Hematopoietic multipotent progenitor cell treated with erythropoietin and hydrocortisone succinate and interleukin-3 and kit ligand, for 6 days (in vitro differentiated cells): ENCODE measurements at regions not wholly inside any gene's neighbourhood (a gene's known extent, or its start where the extent isn't known, plus 50 kb on each side); places are given as distances from the start of the nearest gene placed in this dataset.
"Not testable (repeated sequence)": the region's sequence is repeated elsewhere in the genome, so short reads cannot be mapped to it uniquely, and the experiment has no call there.

Source experiments
- DNase-seq: peaks from one replicate; pipeline ENCODE4 v3.0.0-alpha.2; 2015

- DNase-seq, result no peak
Observed at GRCh38 chr1:192862271-192862670, 53.4 kb downstream of the RGS2 start.

DNA sequence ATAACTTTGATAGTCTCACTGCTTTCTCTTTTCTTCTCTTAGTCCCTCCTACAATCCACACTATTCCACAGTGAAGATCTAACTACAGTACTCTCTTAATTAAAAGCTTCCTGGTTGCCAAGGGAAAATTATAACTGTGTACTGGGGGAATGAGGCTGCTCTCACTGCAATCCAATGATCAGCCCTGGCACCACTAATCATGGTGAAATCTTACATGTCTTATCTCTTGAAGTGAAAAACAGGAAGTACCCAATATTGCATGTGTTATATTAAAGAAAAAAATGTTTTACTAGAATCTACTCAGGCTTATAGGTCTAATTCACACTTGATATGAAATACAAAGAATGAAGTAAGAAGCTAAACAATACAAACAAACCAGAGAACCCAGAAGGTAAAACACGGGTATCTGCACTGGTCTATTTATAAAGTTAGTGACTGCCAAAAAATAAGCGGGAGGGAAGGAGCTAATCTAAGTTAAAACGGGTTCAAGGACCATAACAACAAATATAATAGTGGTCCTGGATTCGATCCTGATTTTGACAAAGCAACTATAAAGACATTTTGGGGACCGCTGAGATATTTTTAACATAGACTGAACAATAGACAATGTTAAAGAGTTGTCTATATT, 57.5 kb downstream of the RGS2 start:
- DNase-seq, result peak; percentile 63

DNA sequence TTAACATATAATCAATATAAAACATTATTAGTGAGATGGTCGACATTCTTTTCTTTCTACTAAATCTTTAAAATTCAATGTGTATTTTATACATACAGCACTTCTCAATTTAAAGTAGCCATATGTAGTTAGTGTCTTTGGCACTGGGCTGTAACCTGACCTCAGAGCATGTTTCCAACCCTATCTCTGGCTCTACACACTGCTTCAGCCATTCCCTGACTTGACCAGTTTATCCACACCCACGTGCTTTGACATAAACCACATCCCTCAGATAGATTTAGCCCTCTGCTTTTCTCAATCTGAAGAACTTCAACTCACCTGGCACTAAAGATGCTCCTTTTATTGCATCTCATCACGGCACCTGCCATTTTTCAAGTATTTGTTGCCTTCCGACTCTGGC, 58.3 kb downstream of the RGS2 start:
- no peak for DNase-seq

DNA sequence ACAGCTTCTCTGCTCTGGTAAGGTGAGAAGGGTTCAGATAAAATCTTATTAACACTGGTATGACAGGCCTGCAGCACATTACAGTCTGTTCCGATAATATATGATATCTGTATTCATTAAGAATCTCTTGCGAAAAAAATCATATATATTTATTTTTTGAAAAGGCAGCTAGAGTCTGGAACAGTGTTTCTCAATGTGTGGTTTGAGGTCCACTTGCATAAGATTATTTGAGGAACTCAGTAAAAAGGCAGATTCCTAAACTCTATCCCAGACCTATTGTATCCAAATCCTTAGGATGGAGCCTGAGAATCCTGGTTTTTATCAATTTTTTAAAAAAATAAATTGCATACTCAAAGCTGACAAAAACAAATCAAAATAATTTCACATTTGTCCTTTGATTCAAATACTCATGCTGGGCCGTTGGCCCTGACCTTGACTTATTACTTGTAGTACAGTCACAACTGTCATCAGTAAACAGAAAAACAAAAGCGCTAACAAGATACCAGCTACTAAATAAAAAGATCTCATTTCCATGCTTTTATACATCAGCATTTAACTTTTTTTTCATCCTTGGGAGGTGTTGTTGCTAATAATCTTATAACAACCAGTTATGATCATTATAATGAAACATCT, 60.6 kb downstream of the RGS2 start:
- DNase-seq, result peak; percentile 33

DNA sequence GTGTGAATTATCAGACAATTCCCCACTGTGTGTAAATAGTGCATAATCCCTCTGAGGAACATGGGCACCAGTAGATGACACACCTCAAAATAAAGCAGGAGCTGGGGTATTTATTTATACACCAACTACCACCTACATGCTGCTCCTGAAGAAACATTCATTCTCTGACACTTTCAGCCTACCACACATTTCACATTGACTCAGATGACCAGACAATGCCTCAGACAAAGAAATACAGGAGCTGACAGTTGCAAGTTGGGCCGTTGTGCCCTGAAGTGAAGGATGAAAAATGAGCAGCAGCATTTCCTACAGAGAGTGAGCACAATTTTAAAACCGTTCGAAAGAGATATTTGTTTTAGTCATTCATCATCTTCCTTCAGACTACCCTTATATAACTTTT, 63.2 kb downstream of the RGS2 start:
- DNase-seq, result no peak

GRCh38 chr1:192873836-192874235, 65.0 kb downstream of the RGS2 start:
- DNase-seq, result no peak

DNA sequence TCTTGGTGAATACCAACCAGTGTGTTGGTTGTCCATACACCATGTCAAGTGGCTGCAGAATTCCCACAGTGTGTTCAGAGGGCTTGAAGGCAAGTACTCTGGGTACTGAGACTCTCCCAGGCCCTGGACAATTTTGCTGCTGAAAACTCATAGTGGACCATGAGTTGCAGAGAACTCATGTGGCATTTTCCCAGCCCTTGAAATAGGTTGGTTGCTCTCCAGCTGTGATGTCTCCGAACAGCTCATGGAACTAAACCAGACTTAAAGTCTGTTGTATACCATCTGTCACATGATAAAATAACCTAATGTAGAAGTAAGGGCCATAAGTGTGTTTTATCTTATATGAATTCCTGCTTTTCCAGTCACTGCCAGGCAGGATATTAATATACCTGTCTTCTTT, 67.8 kb downstream of the RGS2 start:
- DNase-seq, result no peak

GRCh38 chr1:192877283-192877886, 68.5 kb downstream of the RGS2 start:
- DNase-seq, result peak; percentile 61

DNA sequence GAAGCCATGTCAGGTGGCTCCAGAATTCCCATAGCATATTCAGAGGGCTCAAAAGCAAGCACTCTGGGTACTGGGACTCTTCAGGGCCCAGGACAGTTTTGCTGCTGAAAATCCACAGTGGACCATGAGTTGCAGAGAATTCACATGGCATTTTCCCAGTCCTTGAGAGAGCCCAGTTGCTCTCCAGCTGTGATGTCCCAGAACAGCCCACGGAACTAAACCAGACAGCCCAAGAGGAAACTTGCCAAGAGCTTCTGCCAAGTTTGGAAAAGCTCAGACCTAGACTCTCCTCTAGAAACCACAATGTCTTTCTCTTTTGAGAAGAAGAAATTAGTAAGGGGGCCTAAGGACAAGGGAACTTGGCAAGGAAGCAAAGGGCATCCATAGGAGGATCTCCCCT, 69.4 kb downstream of the RGS2 start:
- DNase-seq, result no peak

- peak; percentile 24 for DNase-seq
Observed at GRCh38 chr1:192879406-192879805, 70.6 kb downstream of the RGS2 start.

- no peak for DNase-seq
Observed at GRCh38 chr1:192880231-192880630, 71.4 kb downstream of the RGS2 start.

GRCh38 chr1:192884241-192884640, 75.4 kb downstream of the RGS2 start:
- no peak for DNase-seq

DNA sequence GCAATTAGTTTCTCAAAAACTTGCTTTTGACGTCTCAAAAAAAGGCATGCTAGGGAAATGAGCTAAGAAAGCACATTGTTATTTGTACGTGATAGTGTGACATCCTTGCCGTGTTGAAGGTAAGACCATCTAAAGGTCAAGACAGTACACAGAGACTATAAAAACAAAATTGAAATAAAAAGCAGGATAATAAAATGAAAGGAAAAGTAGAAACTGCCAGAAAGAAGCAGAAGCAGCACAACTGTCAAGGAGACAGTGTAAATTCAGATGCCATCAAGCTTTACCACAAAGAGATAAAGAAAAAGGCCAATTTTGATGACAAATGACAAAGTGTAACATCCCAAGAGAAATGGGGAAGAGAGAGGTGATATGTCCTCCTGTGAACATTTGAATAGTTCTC, 76.5 kb downstream of the RGS2 start:
- DNase-seq, result not testable (repeated sequence)

DNA sequence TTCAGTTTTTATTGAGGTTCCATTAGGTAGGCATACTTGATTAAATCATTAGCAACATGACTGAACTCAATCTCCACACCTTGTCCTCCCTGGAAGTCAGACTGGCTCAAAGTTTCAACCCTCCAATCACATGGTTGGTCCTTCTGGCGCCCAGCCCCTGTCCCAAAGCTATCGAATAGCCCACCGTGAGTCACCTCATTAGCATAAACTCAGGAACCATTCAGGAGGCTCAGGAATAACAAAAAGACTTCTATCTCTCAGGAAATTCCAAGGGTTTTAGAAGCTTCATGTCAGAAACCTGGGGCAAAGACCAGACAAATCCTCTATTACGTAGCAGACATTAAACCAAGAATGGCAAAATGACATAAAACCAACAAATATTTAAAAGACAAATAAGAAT, 78.6 kb downstream of the RGS2 start:
- no peak for DNase-seq

DNA sequence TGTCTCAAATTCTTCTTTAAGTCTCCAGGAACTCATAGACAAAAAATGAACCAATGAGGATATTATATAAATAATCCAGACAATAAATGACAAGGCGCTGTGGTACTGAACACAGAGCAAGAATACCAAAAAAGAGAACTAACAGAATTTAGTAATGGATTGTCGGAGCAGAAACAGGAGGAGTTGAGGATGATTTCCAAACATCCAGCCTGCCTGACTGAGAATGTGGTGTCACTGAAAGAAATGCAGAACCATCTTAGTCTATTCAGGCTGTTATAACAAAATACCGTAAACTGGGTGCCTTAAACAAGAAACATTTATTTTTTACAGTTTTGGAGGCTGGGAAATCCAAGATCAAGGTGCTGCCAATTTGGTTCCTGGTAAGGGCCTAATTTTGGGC, 79.7 kb downstream of the RGS2 start:
- DNase-seq, result no peak

DNA sequence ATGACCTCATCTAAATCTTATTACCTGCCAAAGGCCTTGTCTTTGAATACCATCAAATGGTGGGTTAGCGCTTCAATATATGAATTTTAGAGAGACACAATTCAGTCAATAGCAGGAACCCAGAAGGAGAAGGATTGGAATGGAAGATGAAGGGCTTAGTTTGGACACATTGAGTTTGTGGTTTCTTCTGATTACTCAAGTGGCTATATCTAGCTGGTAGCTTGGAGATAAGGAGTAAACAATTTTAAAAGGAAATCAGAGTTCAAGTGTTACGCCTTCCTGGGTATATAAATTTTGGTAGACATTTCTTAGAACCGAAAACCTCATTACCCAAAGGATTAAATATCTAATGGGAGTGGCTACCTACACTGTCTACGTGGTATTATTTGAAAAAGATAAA, 80.2 kb downstream of the RGS2 start:
- peak; percentile 38 for DNase-seq

DNA sequence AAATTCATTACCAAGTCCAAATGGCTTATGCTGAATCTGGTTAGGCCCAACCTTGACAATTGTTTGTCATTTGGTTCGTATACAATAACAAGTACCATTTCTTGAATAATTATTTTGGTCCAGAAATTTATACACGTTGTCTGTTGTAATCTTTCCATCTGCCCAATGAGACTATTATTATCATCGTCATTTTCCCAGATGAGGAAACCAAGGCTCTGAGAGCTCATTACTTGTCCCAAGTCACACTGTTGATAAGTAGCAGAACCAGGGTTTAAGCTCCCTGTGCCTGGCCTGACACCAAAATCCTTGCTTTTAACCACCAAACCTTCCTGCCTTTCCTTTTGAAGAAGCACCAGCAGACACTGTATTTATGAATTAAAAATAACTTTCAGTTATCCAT, 81.3 kb downstream of the RGS2 start:
- no peak for DNase-seq

DNA sequence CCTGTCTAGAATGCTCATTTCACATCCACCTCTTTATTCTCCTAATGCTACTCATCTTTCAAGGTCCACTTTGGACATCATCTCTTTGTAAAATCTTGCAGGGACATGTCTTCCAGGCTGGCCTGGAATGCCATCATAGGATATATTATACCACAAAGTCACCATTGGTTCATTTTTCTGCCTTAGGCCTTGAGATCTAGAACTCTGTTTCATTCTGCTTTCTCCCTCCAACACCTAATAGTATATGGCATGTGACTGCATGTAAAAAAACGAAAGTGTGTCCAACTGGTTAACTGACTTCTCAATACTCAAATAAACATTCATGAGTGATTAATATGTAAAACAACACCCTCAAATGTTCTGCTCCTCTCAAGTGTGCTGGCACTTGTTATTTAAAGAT, 84.1 kb downstream of the RGS2 start:
- no peak for DNase-seq

DNA sequence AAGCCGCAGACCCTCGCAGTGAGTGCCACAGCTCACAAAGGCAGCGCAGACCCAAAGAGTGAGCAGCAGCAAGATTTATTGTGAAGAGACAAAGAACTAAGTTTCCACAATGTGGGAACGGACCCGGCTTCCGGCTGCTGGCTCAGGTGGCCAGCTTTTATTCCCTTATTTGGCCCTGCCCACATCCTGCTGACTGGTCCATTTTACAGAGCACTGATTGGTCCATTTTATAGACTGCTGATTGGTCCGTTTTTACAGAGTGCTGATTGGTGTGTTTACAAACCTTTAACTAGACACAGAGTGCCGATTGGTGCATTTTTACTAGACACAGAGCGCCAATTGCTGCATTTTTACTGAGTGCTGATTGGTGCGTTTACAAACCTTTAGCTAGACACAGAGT, 86.6 kb downstream of the RGS2 start:
- not testable (repeated sequence) for DNase-seq

GRCh38 chr1:192896376-192896775, 87.5 kb downstream of the RGS2 start:
- DNase-seq, result no peak

DNA sequence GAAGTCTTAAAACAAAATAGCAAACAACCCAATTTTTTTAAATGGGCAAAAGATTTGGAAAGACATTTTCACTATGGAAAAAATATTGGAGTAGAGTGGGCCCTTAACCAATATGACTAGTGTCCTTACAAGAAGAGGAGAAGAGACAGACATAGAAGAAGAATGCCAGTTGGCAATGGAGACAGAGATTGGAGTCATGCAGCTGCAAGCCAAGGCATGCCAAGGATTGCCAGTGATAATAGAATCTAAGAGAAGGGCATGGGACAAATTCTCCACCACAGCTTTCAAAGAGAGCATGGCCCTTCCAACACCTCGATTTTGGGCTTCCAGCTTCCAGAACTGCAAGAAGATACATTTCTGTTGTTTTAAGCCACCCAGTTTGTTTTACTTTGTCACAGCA, 92.7 kb downstream of the RGS2 start:
- no peak for DNase-seq

DNA sequence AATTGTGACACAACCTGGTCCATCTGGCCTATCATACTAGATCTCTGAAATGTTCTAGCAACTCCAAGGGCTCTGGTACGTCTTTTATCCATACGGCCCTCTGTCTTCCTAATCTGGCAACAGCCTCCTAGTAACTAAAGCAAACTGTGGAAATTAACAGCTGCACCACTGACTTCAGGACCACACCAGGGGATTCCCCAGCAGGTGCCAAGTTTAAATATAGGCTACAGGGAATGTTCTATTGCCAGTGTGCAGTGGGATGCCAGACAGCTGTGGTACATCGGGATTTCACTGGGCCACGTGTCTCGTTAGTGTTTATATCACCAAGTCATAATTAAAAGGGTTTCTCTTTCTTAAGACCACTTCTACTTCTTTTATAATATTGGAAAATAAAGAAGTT, 94.3 kb downstream of the RGS2 start:
- no peak for DNase-seq

GRCh38 chr1:192904438-192904895, 95.6 kb downstream of the RGS2 start:
- DNase-seq, result no peak

- DNase-seq, result no peak
Observed at GRCh38 chr1:192905049-192905448, 96.2 kb downstream of the RGS2 start.

DNA sequence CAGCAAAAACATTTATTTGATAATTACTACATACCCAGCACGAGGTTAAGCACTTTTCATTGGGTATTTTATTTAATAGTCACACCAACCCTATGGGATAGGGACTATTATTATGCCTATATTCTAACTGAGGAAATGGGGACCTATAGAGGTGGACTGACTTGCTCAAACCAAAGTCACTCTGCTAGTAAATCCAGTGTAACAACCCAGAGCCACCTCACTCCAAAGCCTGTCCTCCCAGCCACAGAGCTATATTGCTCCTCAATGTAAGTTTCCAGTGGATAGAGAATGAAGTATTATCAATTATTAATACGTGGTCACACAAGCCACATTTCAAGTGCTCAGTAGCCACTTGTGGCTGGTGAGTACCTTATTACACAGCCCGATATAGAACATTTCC, 97.5 kb downstream of the RGS2 start:
- no peak for DNase-seq
